ENCODE measurements at regions not wholly inside any gene's neighbourhood (a gene's known extent, or its start where the extent isn't known, plus 50 kb on each side); places are given as distances from the start of the nearest gene placed in this dataset.
A peak's percentile ranks its signal among the peaks of the same experiment; 100 is the strongest.

DNA sequence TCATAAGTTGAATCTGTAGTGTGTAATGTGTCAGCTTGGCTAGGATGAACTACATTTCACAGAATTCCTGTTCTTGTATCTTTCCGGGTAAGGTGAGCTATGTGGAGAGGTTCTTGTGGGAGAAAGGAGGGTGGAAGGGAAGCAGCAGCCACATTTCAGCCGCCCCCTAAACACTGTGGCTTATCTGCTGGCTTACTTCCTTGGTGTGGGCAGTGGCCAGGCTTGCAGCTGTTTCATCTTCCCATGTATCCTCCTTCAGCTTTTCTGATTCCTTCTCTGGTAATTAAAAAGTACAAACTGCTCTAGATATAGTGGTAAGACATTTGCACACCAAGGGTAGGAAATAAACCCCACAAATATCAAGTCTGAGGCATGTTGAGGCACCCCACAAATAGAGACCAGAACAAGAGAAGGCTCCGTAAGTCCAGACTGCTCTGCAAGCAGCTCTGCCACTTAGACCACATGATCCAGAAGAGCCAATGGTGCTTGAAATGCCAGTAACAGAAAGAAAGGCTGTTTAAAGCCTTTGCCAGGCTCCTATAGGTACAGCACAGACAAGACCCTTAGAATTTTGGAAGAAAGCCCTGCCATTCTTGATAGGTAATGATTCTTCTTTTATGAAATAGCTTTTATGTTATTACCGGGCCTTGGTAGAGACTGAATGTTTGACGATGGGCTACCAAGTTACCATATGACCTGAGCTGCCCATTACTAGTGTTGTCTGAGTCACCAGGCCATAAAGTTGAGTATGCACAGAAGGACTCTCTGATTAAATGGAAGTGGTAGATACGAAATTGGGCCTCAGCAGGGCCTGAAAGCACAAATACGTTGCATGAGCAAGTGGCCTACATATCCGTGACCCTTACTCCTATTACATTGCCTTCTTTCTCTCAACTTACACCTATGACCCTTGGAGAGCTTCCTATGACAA lies 215.0 kb upstream of the SGK1 start:
- DNase-seq (ENCODE audit: low read depth) = no peak
- Histone ChIP-seq H3K27me3 (ENCODE audit: control insufficient read depth, insufficient read depth, low read length) (no peaks in the 10 kb centered on the region), H3K36me3 (ENCODE audit: control insufficient read depth, insufficient read depth, low read length) (no peaks in the 10 kb centered on the region), H3K4me3 (ENCODE audit: low read depth, low read length) (no peak overlapping the region)
- ChIA-PET CTCF (interaction anchor here (0.7 to 1.1 kb wide), 2 partner anchors 87 to 338 kb away, joined by 3 read pairs; no protein-coding TSS in a partner anchor), POLR2A (interaction anchor here (0.7 kb wide), 1 partner anchor 163 kb away, joined by 19 read pairs; no protein-coding TSS in a partner anchor)
- TF ChIP-seq, protein P1, sequence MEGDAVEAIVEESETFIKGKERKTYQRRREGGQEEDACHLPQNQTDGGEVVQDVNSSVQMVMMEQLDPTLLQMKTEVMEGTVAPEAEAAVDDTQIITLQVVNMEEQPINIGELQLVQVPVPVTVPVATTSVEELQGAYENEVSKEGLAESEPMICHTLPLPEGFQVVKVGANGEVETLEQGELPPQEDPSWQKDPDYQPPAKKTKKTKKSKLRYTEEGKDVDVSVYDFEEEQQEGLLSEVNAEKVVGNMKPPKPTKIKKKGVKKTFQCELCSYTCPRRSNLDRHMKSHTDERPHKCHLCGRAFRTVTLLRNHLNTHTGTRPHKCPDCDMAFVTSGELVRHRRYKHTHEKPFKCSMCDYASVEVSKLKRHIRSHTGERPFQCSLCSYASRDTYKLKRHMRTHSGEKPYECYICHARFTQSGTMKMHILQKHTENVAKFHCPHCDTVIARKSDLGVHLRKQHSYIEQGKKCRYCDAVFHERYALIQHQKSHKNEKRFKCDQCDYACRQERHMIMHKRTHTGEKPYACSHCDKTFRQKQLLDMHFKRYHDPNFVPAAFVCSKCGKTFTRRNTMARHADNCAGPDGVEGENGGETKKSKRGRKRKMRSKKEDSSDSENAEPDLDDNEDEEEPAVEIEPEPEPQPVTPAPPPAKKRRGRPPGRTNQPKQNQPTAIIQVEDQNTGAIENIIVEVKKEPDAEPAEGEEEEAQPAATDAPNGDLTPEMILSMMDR (IDR thresholded peaks at IDR 0.05; ENCODE audit: insufficient read depth, low read depth, low read length) = no peak

DNA sequence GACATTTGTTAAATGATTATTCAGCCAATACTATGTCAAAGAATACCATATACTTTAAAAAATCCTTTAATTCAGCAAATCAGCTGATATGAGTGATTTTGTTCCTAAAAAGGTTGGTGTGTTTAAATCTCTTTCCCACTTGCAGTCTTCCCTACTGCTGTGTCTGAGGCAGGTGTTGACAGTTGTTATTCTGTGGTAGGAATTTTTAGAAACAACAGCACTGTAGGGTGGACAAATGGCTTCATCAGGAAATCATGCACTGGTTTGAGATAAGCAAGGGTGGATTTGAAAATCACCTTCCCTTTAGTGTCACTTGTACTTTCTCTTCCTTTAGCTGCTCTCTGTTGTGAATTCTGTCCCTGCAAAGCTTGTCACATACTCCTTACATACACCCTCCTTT lies 213.7 kb upstream of the SGK1 start:
- no peak for DNase-seq (ENCODE audit: low read depth)
- ChIA-PET CTCF (no interaction called here), POLR2A (no interaction called here)
- Histone ChIP-seq H3K36me3 (ENCODE audit: control insufficient read depth, insufficient read depth, low read length) (no peaks in the 10 kb centered on the region), H3K4me3 (ENCODE audit: low read depth, low read length) (no peak overlapping the region), H3K27me3 (ENCODE audit: control insufficient read depth, insufficient read depth, low read length) (no peaks in the 10 kb centered on the region)
- TF ChIP-seq, protein P1 (IDR thresholded peaks at IDR 0.05; ENCODE audit: insufficient read depth, low read depth, low read length) = no peak

DNA sequence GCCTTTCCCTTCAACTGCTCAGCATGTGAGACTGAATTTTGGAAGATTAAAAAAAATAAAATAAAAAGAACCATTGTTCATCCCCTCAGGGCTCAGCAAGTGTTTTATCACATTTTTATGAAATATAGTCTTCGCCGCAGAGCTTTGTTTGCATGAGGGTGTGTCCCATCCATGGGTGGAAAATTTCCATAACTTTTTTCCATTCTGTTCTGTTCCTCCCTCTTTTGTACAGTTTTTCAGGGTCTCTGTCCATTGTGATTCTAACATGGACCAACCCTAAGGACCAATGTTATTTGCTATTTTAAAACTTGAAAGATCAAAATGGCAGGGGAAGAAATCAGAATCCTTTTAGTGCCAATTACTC lies 213.3 kb upstream of the SGK1 start:
- CTCF ChIA-PET = interaction anchor here (0.7 kb wide), 1 partner anchor 32 kb away, joined by 4 read pairs; no protein-coding TSS in a partner anchor
- H3K4me3 ChIP-seq (ENCODE audit: low read depth, low read length) = no peak overlapping the region
- POLR2A ChIA-PET = interaction anchor here (0.7 kb wide), 1 partner anchor 285 kb away, joined by 3 read pairs; no protein-coding TSS in a partner anchor
- TF ChIP-seq, protein P1 (IDR thresholded peaks at IDR 0.05; ENCODE audit: insufficient read depth, low read depth, low read length) = no peak
- H3K36me3 ChIP-seq (ENCODE audit: control insufficient read depth, insufficient read depth, low read length) = no peaks in the 10 kb centered on the region
- no peak for DNase-seq (ENCODE audit: low read depth)
- H3K27me3 ChIP-seq (ENCODE audit: control insufficient read depth, insufficient read depth, low read length) = no peaks in the 10 kb centered on the region

DNA sequence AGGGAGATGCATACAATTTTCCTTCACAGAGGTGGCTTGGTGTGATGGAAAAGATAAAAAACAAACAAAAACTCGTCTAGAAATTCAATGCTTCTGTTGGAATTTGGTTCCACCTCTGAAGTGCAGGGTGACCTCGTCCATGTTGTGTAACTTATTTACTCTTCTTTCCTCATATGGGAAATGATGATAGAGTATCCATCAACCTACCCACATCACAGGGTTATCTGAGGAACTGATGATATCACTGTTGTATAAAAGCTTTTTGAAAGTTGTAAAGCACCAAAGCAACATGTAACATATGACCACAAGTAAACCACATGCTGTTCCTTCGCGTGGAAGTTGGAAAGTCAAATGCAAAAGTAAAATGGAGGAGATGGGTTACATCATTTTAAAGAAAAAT lies 212.0 kb upstream of the SGK1 start:
- peak; percentile 44 for DNase-seq (ENCODE audit: low read depth)
- no peaks in the 10 kb centered on the region for H3K27me3 ChIP-seq (ENCODE audit: control insufficient read depth, insufficient read depth, low read length)
- H3K4me3 ChIP-seq (ENCODE audit: low read depth, low read length) = no peak overlapping the region
- ChIA-PET POLR2A (interaction anchor here (0.6 kb wide), 1 partner anchor 13 kb away, joined by 6 read pairs; no protein-coding TSS in a partner anchor), CTCF (no interaction called here)
- H3K36me3 ChIP-seq (ENCODE audit: control insufficient read depth, insufficient read depth, low read length) = no peaks in the 10 kb centered on the region
- TF ChIP-seq, protein P1 (IDR thresholded peaks at IDR 0.05; ENCODE audit: insufficient read depth, low read depth, low read length) = no peak

DNA sequence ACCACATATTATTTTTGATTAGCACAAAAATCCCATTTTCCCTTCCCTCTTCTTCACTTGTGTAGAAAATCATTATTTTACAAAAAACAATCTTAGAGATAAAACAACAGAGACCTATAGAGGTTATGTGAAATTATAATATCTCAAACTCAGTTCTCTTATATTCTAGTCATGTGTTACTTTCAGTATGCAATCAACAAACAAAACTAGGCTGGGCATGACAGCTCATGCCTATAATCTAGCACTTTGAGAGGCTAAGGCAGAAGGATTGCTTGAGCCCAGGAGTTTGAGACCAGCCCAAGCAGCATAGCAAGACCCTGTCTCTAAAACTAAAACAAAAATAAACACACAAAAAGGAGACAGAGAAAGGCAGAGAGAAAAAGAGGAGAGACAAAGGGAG lies 211.4 kb upstream of the SGK1 start:
- POLR2A ChIA-PET = no interaction called here
- CTCF ChIA-PET = no interaction called here
- TF ChIP-seq, protein P1 (IDR thresholded peaks at IDR 0.05; ENCODE audit: insufficient read depth, low read depth, low read length) = no peak
- Histone ChIP-seq H3K27me3 (ENCODE audit: control insufficient read depth, insufficient read depth, low read length) (no peaks in the 10 kb centered on the region), H3K36me3 (ENCODE audit: control insufficient read depth, insufficient read depth, low read length) (no peaks in the 10 kb centered on the region), H3K4me3 (ENCODE audit: low read depth, low read length) (no peak overlapping the region)
- DNase-seq (ENCODE audit: low read depth) = no peak

Measured in BJ (cell line).